Mucosa of rectum (tissue), 2 donors: ENCODE measurements at regions not wholly inside any gene's neighbourhood (a gene's known extent, or its start where the extent isn't known, plus 50 kb on each side); places are given as distances from the start of the nearest gene placed in this dataset.

Experiments
- H3K27ac ChIP-seq, 2 donors: one replicate each; pipeline ENCODE4 v1.7.0; 2013; ENCODE audit warnings: inconsistent platforms in 2 of 2, low read depth in 2 of 2, low read length in 2 of 2
- H3K27me3 ChIP-seq, 2 donors: one replicate each; pipeline ENCODE4 v1.7.0; 2013; ENCODE audit warnings: low read length in 2 of 2; ENCODE audit not compliant: control insufficient read depth in 2 of 2, insufficient read depth in 2 of 2
- H3K36me3 ChIP-seq, 2 donors: one replicate each; pipeline ENCODE4 v1.7.0; 2013; ENCODE audit warnings: low read length in 2 of 2; ENCODE audit not compliant: control insufficient read depth in 2 of 2, insufficient read depth in 2 of 2
- H3K4me1 ChIP-seq, 2 donors: one replicate each; pipeline ENCODE4 v1.7.0; 2013; ENCODE audit warnings: low read length in 2 of 2, mild to moderate bottlenecking in 1 of 2; ENCODE audit not compliant: control insufficient read depth in 2 of 2, insufficient read depth in 2 of 2
- H3K4me3 ChIP-seq, 2 donors: one replicate each; pipeline ENCODE4 v1.7.0; 2013; ENCODE audit warnings: low read length in 2 of 2
- H3K9ac ChIP-seq, 2 donors: one replicate each; pipeline ENCODE4 v1.7.0; 2013; ENCODE audit warnings: low read length in 2 of 2, low read depth in 1 of 2, mild to moderate bottlenecking in 1 of 2
- H3K9me3 ChIP-seq, 2 donors: one replicate each; pipeline ENCODE4 v1.7.0; 2013; ENCODE audit warnings: low read length in 2 of 2; ENCODE audit not compliant: control insufficient read depth in 2 of 2
- donor health status: healthy.
- donor health status: Normal muscosa, but diverticular disease.

GRCh38 chr5:158119961-158120723 lies 261.2 kb upstream of the CLINT1 start:
- Histone ChIP-seq H3K36me3 (no peaks in the 10 kb centered on the region), H3K9me3 (no peaks in the 10 kb centered on the region), H3K4me3 (no peak overlapping the region), H3K27me3 (peaks cover 2 to 3% of the 10 kb centered on the region in 2 donors), H3K27ac (no peak overlapping the region), H3K9ac (no peak overlapping the region), H3K4me1 (no peaks in the 10 kb centered on the region)

- Histone ChIP-seq H3K9ac (no peak overlapping the region), H3K27me3 (peaks cover 2 to 3% of the 10 kb centered on the region in 2 donors), H3K27ac (no peak overlapping the region), H3K4me3 (no peak overlapping the region), H3K4me1 (no peaks in the 10 kb centered on the region), H3K36me3 (no peaks in the 10 kb centered on the region), H3K9me3 (no peaks in the 10 kb centered on the region)
These were observed 258.7 kb upstream of the CLINT1 start for GRCh38 chr5:158117467-158118160.

GRCh38 chr5:158116965-158117364 lies 258.0 kb upstream of the CLINT1 start:
- Histone ChIP-seq H3K27ac (no peak overlapping the region), H3K4me1 (no peaks in the 10 kb centered on the region), H3K36me3 (no peaks in the 10 kb centered on the region), H3K9me3 (no peaks in the 10 kb centered on the region), H3K4me3 (no peak overlapping the region), H3K9ac (no peak overlapping the region), H3K27me3 (peaks cover 2 to 3% of the 10 kb centered on the region in 2 donors)

- Histone ChIP-seq H3K4me1 (no peaks in the 10 kb centered on the region), H3K27me3 (peaks cover 2 to 3% of the 10 kb centered on the region in 2 donors), H3K4me3 (no peak overlapping the region), H3K27ac (no peak overlapping the region), H3K36me3 (no peaks in the 10 kb centered on the region), H3K9me3 (no peaks in the 10 kb centered on the region), H3K9ac (no peak overlapping the region)
These were observed 256.5 kb upstream of the CLINT1 start for GRCh38 chr5:158115468-158115867.

GRCh38 chr5:158108177-158108576 lies 249.2 kb upstream of the CLINT1 start:
- H3K4me3 ChIP-seq, result no peak overlapping the region
- H3K4me1 ChIP-seq, result no peaks in the 10 kb centered on the region
- no peak overlapping the region for H3K27ac ChIP-seq
- no peaks in the 10 kb centered on the region for H3K27me3 ChIP-seq
- H3K36me3 ChIP-seq, result no peaks in the 10 kb centered on the region
- H3K9ac ChIP-seq, result no peak overlapping the region
- no peaks in the 10 kb centered on the region for H3K9me3 ChIP-seq

- Histone ChIP-seq H3K27ac (no peak overlapping the region), H3K4me1 (no peaks in the 10 kb centered on the region), H3K9ac (no peak overlapping the region), H3K4me3 (no peak overlapping the region), H3K36me3 (no peaks in the 10 kb centered on the region), H3K9me3 (no peaks in the 10 kb centered on the region), H3K27me3 (no peaks in the 10 kb centered on the region)
These were observed 241.5 kb upstream of the CLINT1 start for GRCh38 chr5:158100373-158100888.

GRCh38 chr5:158099571-158100105 lies 240.7 kb upstream of the CLINT1 start:
- H3K27me3 ChIP-seq, result no peaks in the 10 kb centered on the region
- H3K9ac ChIP-seq, result no peak overlapping the region
- no peaks in the 10 kb centered on the region for H3K9me3 ChIP-seq
- H3K4me1 ChIP-seq, result no peaks in the 10 kb centered on the region
- no peak overlapping the region for H3K27ac ChIP-seq
- H3K36me3 ChIP-seq, result no peaks in the 10 kb centered on the region
- H3K4me3 ChIP-seq, result no peak overlapping the region

- Histone ChIP-seq H3K4me1 (no peaks in the 10 kb centered on the region), H3K36me3 (no peaks in the 10 kb centered on the region)
These were observed 237.9 kb upstream of the CLINT1 start for GRCh38 chr5:158096835-158097234.

GRCh38 chr5:158086856-158087255 lies 227.9 kb upstream of the CLINT1 start:
- Histone ChIP-seq H3K4me3 (no peak overlapping the region), H3K4me1 (peaks cover 0 to 3% of the 10 kb centered on the region in 2 donors), H3K36me3 (no peaks in the 10 kb centered on the region), H3K9ac (no peak overlapping the region), H3K27ac (no peak overlapping the region), H3K9me3 (no peaks in the 10 kb centered on the region), H3K27me3 (no peaks in the 10 kb centered on the region)

More at GRCh38 chr5:158096835-158097234, 237.9 kb upstream of the CLINT1 start:
- no peaks in the 10 kb centered on the region for H3K9me3 ChIP-seq
- no peaks in the 10 kb centered on the region for H3K27me3 ChIP-seq
- no peak overlapping the region for H3K9ac ChIP-seq
- H3K27ac ChIP-seq, result no peak overlapping the region
- no peak overlapping the region for H3K4me3 ChIP-seq

- Histone ChIP-seq H3K4me1 (peaks cover 0 to 3% of the 10 kb centered on the region in 2 donors), H3K9me3 (no peaks in the 10 kb centered on the region), H3K27ac (no peak overlapping the region), H3K27me3 (no peaks in the 10 kb centered on the region), H3K4me3 (no peak overlapping the region), H3K9ac (no peak overlapping the region), H3K36me3 (no peaks in the 10 kb centered on the region)
These were observed 225.3 kb upstream of the CLINT1 start for GRCh38 chr5:158084292-158084691.
